ENCODE measurements at regions not wholly inside any gene's neighbourhood (a gene's known extent, or its start where the extent isn't known, plus 50 kb on each side); places are given as distances from the start of the nearest gene placed in this dataset.

DNA sequence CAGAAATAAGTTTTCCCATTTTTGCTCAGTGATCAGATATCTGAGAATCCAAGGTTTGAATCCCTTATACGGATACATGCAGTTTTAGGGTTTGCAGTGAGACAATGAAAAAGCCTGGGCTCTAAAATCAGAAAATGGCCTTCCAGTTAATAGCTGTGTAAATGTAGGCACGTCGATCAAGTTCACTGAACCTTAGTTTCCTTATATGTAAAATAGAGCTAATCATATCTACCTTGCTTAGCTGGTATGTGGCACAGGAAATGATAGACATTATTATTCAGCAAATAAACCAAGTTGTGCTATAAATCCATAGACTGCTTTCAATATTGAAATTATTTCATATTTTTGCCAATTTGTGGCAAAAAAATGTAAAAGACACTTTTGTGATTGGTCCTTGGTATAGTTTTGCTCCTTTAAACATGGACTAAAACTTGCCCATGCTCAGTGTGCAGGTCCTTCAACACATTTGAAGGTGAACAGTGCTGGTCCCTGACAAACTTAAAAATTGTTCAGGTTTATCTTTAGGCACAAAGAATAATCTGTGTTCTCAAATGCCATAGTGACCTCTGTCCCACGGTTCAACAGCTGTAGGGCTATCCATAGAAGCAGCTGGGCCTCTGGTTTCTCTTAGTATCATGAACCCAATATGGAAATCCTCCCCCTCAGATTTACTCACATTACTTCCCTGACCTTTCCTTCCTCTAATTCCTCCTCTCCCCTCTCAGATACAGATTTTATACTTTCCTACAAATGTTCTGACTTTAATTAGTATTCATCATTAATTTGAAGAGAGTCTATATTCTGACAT lies 51.0 kb downstream of the CCDC54 start:
- TF ChIP-seq, protein P1, sequence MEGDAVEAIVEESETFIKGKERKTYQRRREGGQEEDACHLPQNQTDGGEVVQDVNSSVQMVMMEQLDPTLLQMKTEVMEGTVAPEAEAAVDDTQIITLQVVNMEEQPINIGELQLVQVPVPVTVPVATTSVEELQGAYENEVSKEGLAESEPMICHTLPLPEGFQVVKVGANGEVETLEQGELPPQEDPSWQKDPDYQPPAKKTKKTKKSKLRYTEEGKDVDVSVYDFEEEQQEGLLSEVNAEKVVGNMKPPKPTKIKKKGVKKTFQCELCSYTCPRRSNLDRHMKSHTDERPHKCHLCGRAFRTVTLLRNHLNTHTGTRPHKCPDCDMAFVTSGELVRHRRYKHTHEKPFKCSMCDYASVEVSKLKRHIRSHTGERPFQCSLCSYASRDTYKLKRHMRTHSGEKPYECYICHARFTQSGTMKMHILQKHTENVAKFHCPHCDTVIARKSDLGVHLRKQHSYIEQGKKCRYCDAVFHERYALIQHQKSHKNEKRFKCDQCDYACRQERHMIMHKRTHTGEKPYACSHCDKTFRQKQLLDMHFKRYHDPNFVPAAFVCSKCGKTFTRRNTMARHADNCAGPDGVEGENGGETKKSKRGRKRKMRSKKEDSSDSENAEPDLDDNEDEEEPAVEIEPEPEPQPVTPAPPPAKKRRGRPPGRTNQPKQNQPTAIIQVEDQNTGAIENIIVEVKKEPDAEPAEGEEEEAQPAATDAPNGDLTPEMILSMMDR (IDR thresholded peaks at IDR 0.05; ENCODE audit: insufficient read depth, missing control alignments): no peak
- FAIRE-seq (no peak), DNase-seq (ENCODE audit: insufficient read length, low spot score) (no peak)

DNA sequence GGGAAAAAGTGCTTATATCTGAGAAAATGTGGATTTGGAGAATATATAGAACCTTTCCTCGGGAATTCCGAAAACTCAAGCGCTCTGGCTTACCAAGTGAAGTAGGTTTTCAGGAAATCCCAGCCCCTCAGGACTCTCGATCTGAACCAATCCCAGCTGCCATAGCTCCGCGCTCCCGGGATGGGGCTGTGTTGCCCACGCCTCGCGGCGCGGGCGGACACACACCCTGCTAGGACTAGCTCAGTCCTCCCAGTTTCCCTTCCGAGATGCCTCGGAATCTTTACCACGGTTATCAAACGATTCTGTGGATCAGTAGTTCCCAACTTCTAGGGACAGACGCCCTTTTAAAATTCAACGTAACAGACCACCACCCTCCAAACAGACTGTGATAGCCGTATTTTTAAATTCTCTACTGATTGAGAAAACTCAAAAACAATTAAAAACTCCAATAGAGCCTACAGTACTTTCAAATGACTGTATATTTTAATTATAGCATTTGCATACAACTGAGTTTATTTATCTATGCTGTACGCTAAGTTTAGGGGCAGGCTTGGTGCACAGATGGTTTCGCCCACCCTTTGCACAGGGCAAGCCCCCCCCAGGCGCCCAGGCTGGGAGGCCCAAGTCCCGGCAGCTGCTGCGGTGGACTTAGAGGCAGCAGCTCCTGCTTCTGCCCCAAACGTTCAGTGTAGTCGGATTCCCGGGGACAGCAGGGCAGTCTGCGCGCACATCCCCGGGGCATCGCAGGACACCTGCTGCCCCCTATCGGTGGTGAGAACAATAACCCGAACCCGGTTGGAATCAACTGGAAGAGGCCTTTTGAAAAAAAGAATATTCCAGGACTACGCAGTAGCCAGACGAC lies 52.3 kb downstream of the CCDC54 start:
- FAIRE-seq: no peak
- TF ChIP-seq, protein P1 (IDR thresholded peaks at IDR 0.05; ENCODE audit: insufficient read depth, missing control alignments): peak; percentile 80
- peak; percentile 57 for DNase-seq (ENCODE audit: insufficient read length, low spot score)

DNA sequence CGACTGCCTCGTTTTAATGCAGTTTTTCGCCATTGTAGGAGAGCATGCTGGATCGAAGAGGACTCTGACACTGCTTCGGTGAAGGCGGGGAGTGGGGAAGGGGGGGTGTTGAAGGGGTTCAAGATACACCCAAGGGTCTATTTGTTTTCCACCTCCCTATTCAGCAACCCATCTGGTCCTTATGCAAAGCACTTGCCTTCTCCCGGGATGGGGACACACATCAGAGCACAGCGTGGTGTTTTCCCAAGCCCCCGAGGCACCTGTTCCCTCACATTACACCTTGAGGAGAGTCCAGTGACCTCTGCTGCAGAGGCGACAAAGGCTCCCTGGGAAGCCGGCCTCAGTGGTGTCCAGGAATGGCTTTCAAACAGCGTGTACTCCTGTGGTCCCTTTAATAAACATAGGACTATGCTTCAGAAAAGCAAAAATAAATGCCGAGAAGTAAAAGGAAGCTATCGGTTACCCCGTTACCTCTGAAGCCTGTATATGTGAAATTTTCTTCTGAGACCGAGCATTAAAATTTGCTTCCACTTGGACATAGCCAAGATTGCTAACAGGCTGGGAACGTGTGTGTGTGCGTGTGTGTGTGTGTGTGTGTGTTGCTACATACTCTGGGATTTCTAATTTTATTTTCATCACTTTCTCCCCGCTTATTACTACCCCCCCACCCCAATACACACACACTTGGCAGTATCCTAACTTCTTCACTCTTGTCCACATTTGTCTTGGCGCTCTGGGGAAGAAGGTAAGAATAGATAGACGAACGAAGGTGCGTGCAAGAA lies 53.2 kb downstream of the CCDC54 start:
- no peak for DNase-seq (ENCODE audit: insufficient read length, low spot score)
- no peak for FAIRE-seq
- TF ChIP-seq, protein P1 (IDR thresholded peaks at IDR 0.05; ENCODE audit: insufficient read depth, missing control alignments): no peak

DNA sequence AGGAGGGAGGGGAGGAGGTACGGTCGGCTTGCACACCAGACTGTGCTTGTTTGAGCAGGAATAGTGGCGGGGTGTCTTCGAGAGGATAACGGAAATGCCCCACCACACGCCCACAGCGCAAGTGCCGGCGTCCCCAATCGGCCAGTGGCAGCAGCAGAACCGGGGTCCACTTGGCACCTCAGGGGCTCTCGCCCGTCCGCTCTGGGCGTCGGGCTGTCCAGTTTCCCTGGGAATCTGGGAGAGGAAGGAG lies 53.7 kb downstream of the CCDC54 start:
- FAIRE-seq (no peak), DNase-seq (ENCODE audit: insufficient read length, low spot score) (no peak)
- TF ChIP-seq, protein P1 (IDR thresholded peaks at IDR 0.05; ENCODE audit: insufficient read depth, missing control alignments): no peak

DNA sequence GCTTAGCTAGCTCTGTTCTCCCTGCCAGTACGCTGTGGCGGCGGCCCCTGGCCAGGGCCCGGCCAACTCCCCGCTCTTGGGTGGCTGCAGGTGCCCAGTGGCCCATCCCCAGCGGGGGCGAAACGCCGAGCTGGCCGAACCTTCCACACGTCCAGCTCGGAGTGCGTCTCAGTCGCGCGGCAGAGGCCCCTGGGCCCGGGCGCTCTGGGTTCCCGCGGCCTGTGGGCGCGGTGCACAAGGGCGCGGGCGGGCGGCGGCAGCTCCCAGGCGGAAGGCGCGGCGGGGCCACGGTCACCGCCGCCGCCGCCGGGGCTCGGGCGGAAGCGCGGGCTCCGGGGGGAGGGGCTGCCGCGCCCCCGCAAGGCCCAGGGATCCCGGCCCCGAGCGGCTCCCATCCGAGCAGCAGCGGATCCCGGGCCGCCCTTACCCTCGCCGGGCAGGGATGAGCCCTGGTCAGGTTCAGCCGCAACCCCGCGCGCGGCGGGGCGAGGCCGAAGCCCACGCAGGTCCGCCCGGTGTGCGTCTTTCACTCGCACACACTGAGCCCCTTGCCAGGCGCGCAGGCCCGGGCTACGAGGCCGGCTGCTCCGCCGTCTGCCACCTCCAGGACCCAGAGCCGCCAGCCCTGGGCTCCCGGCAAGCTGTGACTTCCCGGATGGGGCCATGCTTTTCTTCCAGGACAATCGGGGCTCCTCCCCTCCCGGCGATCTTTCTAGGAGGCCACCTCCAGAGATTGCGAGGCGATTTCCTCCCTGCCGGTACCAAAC lies 54.2 kb downstream of the CCDC54 start:
- FAIRE-seq: no peak
- no peak for DNase-seq (ENCODE audit: insufficient read length, low spot score)

DNA sequence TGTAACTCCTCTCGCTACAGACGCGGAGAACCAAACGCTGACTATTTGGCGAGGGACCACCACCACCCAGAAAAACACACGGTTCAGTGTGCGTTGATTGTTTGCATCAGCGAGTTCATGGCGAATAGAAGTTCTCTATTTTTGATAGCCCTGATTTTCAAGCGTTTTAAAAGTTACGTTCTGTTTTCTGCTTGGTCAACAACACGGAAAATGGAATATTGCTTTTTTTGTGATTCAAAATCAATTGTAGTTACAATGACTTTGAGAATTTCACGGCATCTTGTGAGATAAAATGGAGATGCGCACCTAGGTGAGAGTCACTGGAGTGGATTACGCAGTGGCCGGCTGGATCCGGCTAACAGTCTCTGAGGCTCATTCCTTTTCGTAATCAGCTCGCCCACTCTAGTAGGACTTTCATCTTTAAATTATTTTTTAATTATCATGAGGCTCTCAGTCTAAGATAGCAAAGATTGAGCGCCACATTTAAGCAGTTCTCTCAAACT lies 54.8 kb downstream of the CCDC54 start:
- TF ChIP-seq, protein P1 (IDR thresholded peaks at IDR 0.05; ENCODE audit: insufficient read depth, missing control alignments): no peak
- no peak for DNase-seq (ENCODE audit: insufficient read length, low spot score)
- FAIRE-seq: no peak

More for the DNA sequence above, 54.2 kb downstream of the CCDC54 start:
- TF ChIP-seq, protein P1 (IDR thresholded peaks at IDR 0.05; ENCODE audit: insufficient read depth, missing control alignments): no peak
